ENCODE measurements at regions not wholly inside any gene's neighbourhood (a gene's known extent, or its start where the extent isn't known, plus 50 kb on each side); places are given as distances from the start of the nearest gene placed in this dataset.
"Not testable (repeated sequence)": the region's sequence is repeated elsewhere in the genome, so short reads cannot be mapped to it uniquely, and the experiment has no call there.

DNA sequence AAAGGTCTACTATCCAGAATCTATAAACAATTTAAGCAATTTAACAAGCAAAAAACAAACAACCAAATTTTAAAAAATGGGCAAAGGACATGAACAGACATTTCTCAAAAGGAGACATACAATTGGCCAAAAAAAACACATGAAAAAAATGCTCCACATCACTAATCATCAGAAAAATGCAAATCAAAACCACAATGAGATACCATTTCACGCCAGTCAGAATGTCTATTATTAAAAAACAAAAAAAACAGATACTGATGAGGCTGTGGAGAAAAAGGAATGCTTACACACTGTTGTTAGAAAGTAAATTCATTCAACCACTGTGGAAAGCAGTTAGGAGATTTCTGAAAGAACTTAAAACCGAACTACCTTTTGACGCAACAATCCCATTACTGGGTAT lies 66.4 kb upstream of the SESTD1 start:
- H3K27ac ChIP-seq (ENCODE audit: control insufficient read depth, insufficient read depth) = no peak overlapping the region
- ChIA-PET CTCF (no interaction called here), RAD21 (ENCODE audit: unreplicated experiment) (no interaction called here), POLR2A (no interaction called here), SMC1A (ENCODE audit: uncharacterized antibody, unreplicated experiment) (no interaction called here)
- no peak overlapping the region for H3K4me2 ChIP-seq (ENCODE audit: control insufficient read depth, insufficient read depth)
- no peaks in the 10 kb centered on the region for H3K27me3 ChIP-seq (replicated peaks in 1 of 2; ENCODE audit: control insufficient read depth in 2 of 2, insufficient read depth in 2 of 2, low read length in 1 of 2)
- intact Hi-C loops (cut with micrococcal nuclease; ENCODE audit: unreplicated experiment) = no loop called here
- H3K4me3 ChIP-seq = no peak overlapping the region
- 67% methylated on average over 3 of the region's 3 CpGs for WGBS (ENCODE audit: insufficient coverage, insufficient replicate concordance, low lambda C conversion rate, missing lambda C conversion rate)
- FAIRE-seq (no peak), ATAC-seq (no peak), DNase-seq (ENCODE audit: low read depth, low spot score) (no peak)
- H2AFZ ChIP-seq (ENCODE audit: control insufficient read depth, low read depth, low read length) = no peak overlapping the region
- no peaks in the 10 kb centered on the region for H3K9me3 ChIP-seq (replicated peaks; ENCODE audit: control insufficient read depth, insufficient read depth, low read length)
- no peak for TF ChIP-seq SMC3 (IDR thresholded peaks at IDR 0.05; ENCODE audit: borderline replicate concordance, low read length)
- no peak for TF ChIP-seq ZNF207 (IDR thresholded peaks at IDR 0.05; ENCODE audit: borderline replicate concordance)
- TF ChIP-seq POU2F2 (IDR thresholded peaks at IDR 0.05; ENCODE audit: borderline replicate concordance, low read depth, low read length) = no peak
- TF ChIP-seq GABPA (IDR thresholded peaks at IDR 0.05; ENCODE audit: low read depth) = no peak
- no peak for TF ChIP-seq RUNX3 (IDR thresholded peaks at IDR 0.05; ENCODE audit: low read length)
- TF ChIP-seq PBX3 (IDR thresholded peaks at IDR 0.05; ENCODE audit: insufficient replicate concordance, low read depth, low read length) = no peak
- no peak overlapping the region for H3K9ac ChIP-seq (ENCODE audit: control insufficient read depth, insufficient read depth, low read length)
- H4K20me1 ChIP-seq (ENCODE audit: control insufficient read depth, insufficient read depth) = no peaks in the 10 kb centered on the region
- in situ Hi-C loops (cut with MboI) = no loop called here
- no peaks in the 10 kb centered on the region for H3K36me3 ChIP-seq (ENCODE audit: control insufficient read depth in 2 of 2, insufficient read depth in 2 of 2, low read length in 1 of 2)
- no TSS peak for BruUV-seq (replicated peaks)
- H3K4me1 ChIP-seq (ENCODE audit: control insufficient read depth, insufficient read depth, low read length) = no peaks in the 10 kb centered on the region
- no peaks in the 10 kb centered on the region for H3K79me2 ChIP-seq (ENCODE audit: control insufficient read depth, insufficient read depth, low read length)

DNA sequence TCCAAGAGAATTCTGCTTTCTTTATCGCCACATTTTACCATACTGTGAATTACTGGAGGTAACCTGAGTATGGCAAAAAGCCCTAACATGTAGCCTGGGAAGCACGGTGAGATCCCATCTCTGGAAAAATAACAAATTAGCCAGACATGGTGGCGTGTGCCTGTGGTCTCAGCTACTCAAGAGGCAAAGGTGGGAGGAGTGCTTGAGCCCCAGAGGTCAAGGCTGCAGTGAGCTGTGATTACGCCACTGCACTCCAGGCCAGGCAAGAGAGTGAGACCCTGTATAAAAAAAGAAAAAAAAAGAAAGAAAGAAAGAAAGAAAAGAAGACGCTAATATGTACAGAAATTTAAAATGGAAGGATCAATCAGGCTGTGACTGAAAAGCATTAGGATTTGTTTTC lies 57.7 kb upstream of the SESTD1 start:
- H3K27me3 ChIP-seq (replicated peaks in 1 of 2; ENCODE audit: control insufficient read depth in 2 of 2, insufficient read depth in 2 of 2, low read length in 1 of 2) = no peaks in the 10 kb centered on the region
- in situ Hi-C loops (cut with MboI) = no loop called here
- ChIA-PET RAD21 (ENCODE audit: unreplicated experiment) (no interaction called here), POLR2A (no interaction called here), SMC1A (ENCODE audit: uncharacterized antibody, unreplicated experiment) (no interaction called here), CTCF (no interaction called here)
- DNase-seq (ENCODE audit: low read depth, low spot score) = no peak
- no peaks in the 10 kb centered on the region for H3K9me3 ChIP-seq (replicated peaks; ENCODE audit: control insufficient read depth, insufficient read depth, low read length)
- no peaks in the 10 kb centered on the region for H3K4me1 ChIP-seq (ENCODE audit: control insufficient read depth, insufficient read depth, low read length)
- intact Hi-C loops (cut with micrococcal nuclease; ENCODE audit: unreplicated experiment) = no loop called here
- no peak overlapping the region for H3K4me2 ChIP-seq (ENCODE audit: control insufficient read depth, insufficient read depth)
- 53% methylated on average over 5 of the region's 5 CpGs for WGBS (ENCODE audit: insufficient coverage, insufficient replicate concordance, low lambda C conversion rate, missing lambda C conversion rate)
- H3K79me2 ChIP-seq (ENCODE audit: control insufficient read depth, insufficient read depth, low read length) = no peaks in the 10 kb centered on the region
- no peak for TF ChIP-seq IKZF2 (IDR thresholded peaks at IDR 0.05)
- TF ChIP-seq, protein P1, sequence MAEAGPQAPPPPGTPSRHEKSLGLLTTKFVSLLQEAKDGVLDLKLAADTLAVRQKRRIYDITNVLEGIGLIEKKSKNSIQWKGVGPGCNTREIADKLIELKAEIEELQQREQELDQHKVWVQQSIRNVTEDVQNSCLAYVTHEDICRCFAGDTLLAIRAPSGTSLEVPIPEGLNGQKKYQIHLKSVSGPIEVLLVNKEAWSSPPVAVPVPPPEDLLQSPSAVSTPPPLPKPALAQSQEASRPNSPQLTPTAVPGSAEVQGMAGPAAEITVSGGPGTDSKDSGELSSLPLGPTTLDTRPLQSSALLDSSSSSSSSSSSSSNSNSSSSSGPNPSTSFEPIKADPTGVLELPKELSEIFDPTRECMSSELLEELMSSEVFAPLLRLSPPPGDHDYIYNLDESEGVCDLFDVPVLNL (IDR thresholded peaks at IDR 0.05; ENCODE audit: low read depth, low read length) = no peak
- no peaks in the 10 kb centered on the region for H4K20me1 ChIP-seq (ENCODE audit: control insufficient read depth, insufficient read depth)
- no peaks in the 10 kb centered on the region for H3K36me3 ChIP-seq (ENCODE audit: control insufficient read depth in 2 of 2, insufficient read depth in 2 of 2, low read length in 1 of 2)
- H3K4me3 ChIP-seq = no peak overlapping the region
- no peak overlapping the region for H2AFZ ChIP-seq (ENCODE audit: control insufficient read depth, low read depth, low read length)
- no peak for ATAC-seq
- no peak for FAIRE-seq
- H3K27ac ChIP-seq (ENCODE audit: control insufficient read depth, insufficient read depth) = no peak overlapping the region
- BruUV-seq (replicated peaks) = no TSS peak
- H3K9ac ChIP-seq (ENCODE audit: control insufficient read depth, insufficient read depth, low read length) = no peak overlapping the region

DNA sequence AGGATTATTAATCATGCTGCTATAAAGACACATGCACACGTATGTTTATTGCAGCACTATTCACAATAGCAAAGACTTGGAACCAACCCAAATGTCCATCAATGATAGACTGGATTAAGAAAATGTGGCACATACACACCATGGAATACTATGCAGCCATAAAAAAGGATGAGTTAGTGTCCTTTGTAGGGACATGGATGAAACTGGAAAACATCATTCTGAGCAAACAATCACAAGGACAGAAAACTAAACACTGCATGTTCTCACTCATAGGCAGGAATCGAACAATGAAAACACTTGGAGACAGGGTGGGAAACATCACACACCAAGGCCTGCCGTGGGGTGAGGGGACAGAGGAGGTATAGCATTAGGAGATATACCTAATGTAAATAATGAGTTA lies 56.4 kb upstream of the SESTD1 start:
- H3K4me1 ChIP-seq (ENCODE audit: control insufficient read depth, insufficient read depth, low read length); POLR2A ChIA-PET; intact Hi-C loops (cut with micrococcal nuclease; ENCODE audit: unreplicated experiment); in situ Hi-C loops (cut with MboI); H3K4me3 ChIP-seq; H3K79me2 ChIP-seq (ENCODE audit: control insufficient read depth, insufficient read depth, low read length); H3K9ac ChIP-seq (ENCODE audit: control insufficient read depth, insufficient read depth, low read length); H3K4me2 ChIP-seq (ENCODE audit: control insufficient read depth, insufficient read depth); FAIRE-seq; ATAC-seq; H3K27ac ChIP-seq (ENCODE audit: control insufficient read depth, insufficient read depth); H2AFZ ChIP-seq (ENCODE audit: control insufficient read depth, low read depth, low read length); DNase-seq (ENCODE audit: low read depth, low spot score); SMC1A ChIA-PET (ENCODE audit: uncharacterized antibody, unreplicated experiment); BruUV-seq (replicated peaks); CTCF ChIA-PET; H3K36me3 ChIP-seq (ENCODE audit: control insufficient read depth in 2 of 2, insufficient read depth in 2 of 2, low read length in 1 of 2); H3K9me3 ChIP-seq (replicated peaks; ENCODE audit: control insufficient read depth, insufficient read depth, low read length); H4K20me1 ChIP-seq (ENCODE audit: control insufficient read depth, insufficient read depth); RAD21 ChIA-PET (ENCODE audit: unreplicated experiment); H3K27me3 ChIP-seq (replicated peaks in 1 of 2; ENCODE audit: control insufficient read depth in 2 of 2, insufficient read depth in 2 of 2, low read length in 1 of 2): not testable (repeated sequence)
- WGBS (ENCODE audit: insufficient coverage, insufficient replicate concordance, low lambda C conversion rate, missing lambda C conversion rate) = 65% methylated on average over 3 of the region's 3 CpGs

Measured in GM12878 (cell line).